ENCODE measurements at regions not wholly inside any gene's neighbourhood (a gene's known extent, or its start where the extent isn't known, plus 50 kb on each side); places are given as distances from the start of the nearest gene placed in this dataset.
"Not testable (repeated sequence)": the region's sequence is repeated elsewhere in the genome, so short reads cannot be mapped to it uniquely, and the experiment has no call there.

DNA sequence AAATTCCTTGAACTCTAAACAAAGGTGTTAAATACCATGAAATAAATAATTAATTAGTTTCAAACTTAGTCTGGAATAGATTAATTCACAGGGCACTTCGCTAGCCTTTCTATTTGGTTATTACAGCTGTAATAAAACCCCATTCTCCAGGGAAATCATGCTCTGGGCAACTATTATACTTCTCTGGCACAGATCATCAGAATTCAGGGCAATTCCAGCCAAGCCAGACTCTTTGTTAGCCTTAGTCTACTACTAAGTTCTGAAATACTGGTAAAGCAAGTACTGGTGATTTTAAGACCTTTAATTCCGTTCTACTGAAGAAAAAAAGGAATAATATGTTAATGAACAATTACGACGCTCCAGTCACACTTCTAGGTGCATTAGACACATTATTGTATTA is 123.4 kb upstream of the PDE1A start:
- no peak for DNase-seq

- not testable (repeated sequence) for DNase-seq
Observed at GRCh38 chr2:182552232-182552631, 125.4 kb upstream of the PDE1A start.

- not testable (repeated sequence) for DNase-seq
Observed at GRCh38 chr2:182552785-182553184, 125.9 kb upstream of the PDE1A start.

- DNase-seq, result no peak
Observed at GRCh38 chr2:182553483-182553882, 126.6 kb upstream of the PDE1A start.

- no peak for DNase-seq
Observed at GRCh38 chr2:182554950-182555349, 128.1 kb upstream of the PDE1A start.

DNA sequence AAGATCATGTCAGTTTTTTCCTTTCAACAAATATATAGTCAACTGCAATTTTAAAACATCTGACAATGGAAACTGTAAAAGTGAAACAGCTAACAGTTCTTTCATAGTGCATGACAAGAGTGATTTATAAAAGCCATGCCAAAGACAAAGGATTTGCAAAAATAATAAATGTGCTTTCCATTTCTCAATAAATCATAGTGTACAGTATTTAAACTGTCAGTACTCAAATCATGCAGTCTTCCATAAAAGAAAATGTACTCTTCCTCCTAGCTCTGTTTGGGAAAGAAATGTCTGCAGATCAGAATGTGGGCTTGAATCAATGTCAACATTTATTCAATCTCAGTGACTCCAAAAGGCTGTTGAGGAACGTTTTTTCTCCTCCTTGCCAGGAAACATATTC is 131.7 kb upstream of the PDE1A start:
- DNase-seq, result no peak

DNA sequence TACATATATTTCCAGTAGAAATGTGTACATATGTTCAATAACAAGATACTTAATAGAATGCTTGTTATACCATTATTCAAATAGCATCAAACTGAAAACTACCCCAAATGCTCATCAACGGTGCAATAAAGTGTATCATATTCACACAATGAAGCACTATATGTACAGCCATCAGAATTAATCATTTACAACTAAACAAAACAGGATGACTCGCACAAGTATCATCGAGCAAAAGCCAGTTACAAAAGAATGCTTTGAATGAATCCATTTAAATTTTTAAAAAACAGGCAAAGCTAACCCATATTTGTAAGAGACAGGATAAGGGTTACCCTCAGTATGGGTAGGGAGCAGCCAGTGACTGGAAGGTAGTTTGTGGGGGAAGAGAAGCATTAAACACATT is 132.8 kb upstream of the PDE1A start:
- no peak for DNase-seq

DNA sequence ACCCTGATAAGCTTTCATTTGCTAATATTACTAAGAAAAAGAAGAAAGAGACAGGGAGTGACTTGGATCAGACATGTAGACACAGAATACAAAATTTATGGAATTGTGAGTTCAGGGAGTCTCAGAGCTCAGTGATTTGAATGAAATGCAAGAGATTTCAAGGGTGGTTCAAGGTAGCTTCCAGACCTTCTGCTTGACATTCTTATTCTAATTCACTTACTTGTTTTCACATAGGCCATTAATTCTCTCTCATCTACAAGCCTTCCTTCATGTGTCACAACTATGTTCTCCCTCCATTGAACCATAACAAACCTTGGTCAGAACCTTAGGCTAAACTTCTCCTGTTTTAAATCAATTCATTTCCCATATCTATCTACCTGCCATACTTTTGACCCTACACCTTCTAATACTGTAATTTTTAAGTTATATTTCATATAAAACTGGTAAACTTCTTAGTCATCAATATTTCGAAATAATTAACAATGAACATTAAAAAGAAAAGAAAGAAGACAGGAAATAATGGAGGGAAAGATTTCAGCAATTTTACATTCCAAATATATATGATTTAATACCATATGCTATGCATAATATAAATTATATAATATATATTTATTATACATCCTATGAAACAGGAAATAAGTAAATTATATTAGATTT is 139.2 kb upstream of the PDE1A start:
- no peak for DNase-seq

GRCh38 chr2:182573553-182573952 is 142.5 kb upstream of the DNAJC10 start:
- no peak for DNase-seq

GRCh38 chr2:182577816-182578215 is 138.2 kb upstream of the DNAJC10 start:
- no peak for DNase-seq

DNA sequence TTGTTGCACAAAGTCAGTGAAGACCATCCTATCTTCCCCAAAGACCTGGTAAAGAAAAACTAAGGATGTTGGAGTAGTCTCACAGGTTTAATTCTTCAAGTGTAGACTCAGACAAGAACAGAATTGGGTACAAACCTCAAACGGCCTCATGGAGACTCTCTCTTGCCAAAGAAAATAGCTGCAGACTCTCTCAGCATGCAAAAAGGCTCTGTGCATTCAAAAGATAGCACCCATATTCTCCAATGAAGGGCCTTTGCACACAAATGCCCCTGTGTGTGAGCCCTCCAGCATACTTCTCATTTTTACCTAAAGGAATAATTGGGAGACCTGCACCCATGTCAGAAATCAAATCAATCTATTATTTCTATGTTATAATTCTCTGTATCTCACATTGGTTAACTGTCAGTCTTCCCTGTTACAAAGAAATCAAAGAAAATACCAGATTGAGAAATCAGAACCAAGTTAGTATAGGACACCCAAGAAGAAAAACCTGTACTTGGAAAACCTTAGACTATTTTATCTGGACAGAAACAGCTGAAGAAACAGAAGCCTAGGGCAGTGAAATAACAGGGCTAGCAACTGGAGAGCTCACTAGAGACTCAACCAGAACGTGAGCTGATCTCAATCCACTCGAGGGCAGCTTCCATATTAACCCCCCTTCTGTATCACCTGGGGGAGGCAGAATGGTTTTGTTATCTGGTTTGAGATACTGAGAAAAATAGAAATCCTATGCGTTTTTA is 134.7 kb upstream of the DNAJC10 start:
- no peak for DNase-seq

- no peak for DNase-seq
Observed at GRCh38 chr2:182584462-182584861, 131.6 kb upstream of the DNAJC10 start.

DNA sequence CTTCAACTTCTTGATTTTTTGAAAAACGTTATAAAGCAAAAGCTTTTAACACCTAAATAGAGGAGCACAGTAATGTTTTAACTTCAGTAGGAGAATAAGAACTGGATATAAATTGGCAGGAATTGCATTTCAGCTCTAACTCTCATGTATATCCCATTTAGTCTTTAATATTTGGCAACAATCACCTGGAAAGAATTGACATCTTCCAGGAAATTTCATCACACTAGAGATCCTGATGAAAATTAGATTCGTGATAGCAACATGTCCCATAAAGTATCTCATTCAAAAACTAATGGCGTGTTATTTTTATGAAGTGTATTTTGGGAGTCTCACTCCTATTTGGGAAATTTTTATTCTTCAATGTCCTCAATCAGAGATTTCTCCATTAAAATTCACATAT is 131.1 kb upstream of the DNAJC10 start:
- DNase-seq, result no peak

DNA sequence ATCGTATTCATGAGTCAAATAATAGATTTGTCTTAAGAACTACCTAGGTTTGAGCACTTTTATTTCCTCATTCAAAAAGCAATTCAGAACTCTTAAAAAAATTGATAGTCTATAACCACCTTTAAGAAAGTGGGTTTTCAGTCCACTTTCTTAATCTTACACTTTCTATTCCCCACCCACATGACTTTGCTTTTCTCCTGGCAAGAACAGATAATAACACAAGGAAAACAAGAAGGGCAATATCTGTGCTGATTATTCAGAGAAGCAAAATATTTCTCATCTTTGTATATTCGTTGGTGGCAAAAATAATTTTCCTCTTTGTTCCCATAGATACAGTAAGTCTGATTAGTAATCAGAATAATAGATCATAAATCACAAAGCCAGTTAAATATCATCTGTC is 130.6 kb upstream of the DNAJC10 start:
- DNase-seq, result no peak

GRCh38 chr2:182586426-182586825 is 129.6 kb upstream of the DNAJC10 start:
- no peak for DNase-seq

DNA sequence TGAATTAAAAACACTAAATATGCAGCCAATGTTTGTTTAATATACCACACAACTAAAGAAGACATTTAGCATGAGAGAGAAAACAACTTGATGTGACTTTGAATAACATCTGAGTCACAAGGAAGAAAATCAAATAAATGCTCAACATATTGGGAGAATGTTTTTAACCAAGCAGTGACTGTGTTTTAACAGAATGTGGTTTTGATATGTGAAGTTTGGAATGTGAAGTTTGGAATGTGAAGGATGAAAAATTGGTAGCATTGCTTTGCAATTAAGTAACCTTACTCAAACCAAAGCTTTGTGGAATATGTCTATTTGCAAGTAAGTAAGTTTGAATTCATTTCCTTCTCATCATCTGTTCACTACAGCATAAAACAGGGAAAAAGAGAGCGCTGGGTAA is 128.2 kb upstream of the DNAJC10 start:
- DNase-seq, result no peak

- DNase-seq, result no peak
Observed at GRCh38 chr2:182589121-182589520, 126.9 kb upstream of the DNAJC10 start.

GRCh38 chr2:182591774-182592173 is 124.3 kb upstream of the DNAJC10 start:
- DNase-seq, result no peak

- DNase-seq, result no peak
Observed at GRCh38 chr2:182592691-182593393, 123.2 kb upstream of the DNAJC10 start.

DNA sequence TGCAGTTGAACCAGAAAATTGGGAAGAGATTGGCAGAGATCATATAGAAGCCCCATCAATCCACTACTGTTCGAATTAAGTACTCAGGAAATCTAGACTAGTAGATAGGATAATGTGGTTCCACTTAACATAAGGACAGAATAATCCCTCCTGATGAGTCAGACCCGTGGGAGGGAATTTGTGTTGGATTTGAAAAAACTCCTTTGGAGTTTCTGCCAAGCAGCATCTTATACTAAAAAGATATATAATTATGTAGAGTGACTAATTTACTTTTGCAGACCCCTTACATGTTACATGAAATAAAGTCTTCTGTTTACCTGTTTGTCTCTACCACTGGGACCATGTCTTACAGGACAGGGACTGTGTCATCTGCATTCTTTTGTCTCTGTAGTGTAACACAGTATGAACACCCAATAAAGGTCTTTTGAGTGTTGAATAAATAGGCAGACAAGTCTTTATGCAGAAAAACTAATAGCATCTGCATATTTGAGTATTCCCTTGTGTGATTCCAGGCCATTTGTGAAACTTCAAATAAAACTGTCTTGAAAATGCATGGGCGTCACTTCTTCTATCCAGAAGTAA is 122.6 kb upstream of the DNAJC10 start:
- no peak for DNase-seq

GRCh38 chr2:182594286-182594685 is 121.8 kb upstream of the DNAJC10 start:
- DNase-seq, result no peak

DNA sequence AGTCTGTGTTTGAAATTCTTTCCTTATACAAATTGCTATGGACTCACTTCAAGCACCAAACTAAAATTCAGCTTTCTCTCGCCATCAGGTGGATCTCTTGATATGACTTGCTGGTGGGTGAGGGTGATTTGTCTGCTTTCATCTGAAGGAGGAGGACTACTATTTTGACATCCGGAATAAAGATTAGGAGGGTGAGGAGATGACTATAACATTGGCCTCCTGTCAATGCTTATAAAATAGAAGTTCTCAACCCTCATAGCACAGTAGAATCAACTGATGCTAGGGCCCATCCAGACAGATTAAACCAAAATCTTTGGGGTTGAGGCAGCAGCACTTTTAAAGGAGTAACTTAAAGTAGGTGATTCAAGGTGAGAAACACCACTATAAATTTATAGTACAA is 120.4 kb upstream of the DNAJC10 start:
- DNase-seq, result no peak

GRCh38 chr2:182597570-182598295 is 118.3 kb upstream of the DNAJC10 start:
- no peak for DNase-seq
